ENCODE measurements at regions not wholly inside any gene's neighbourhood (a gene's known extent, or its start where the extent isn't known, plus 50 kb on each side); places are given as distances from the start of the nearest gene placed in this dataset.

- no peak for ATAC-seq (ENCODE audit: low read depth)
- POLR2A ChIA-PET = no interaction called here
- H3K4me2 ChIP-seq (replicated peaks; ENCODE audit: low read depth, low read length, poor library complexity, severe bottlenecking) = no peak overlapping the region
These were observed 81.7 kb upstream of the PRNP start for GRCh38 chr20:4604580-4604979.

DNA sequence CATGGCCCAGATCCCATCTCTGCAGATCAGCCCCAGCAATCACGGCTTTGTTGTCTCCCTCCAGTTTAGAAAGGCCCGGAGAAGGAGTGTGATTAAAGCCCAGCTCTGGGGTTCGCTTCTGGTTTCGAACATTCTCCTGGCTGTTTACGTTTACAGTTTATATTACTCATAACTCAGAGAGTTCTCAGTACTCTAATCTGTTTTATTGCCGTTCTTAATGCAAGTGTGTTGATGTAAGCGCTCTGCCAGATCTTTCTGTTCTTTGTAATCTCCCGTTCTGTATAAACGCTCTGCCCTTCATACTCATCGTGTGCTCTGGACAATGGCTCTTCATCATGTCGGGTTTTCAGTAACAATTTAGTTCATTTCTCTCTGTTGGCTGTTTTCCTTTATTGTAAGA lies 82.5 kb upstream of the PRNP start:
- H3K4me1 Mint-ChIP-seq = peaks cover 12% of the 10 kb centered on the region
- Histone ChIP-seq H3K9ac (ENCODE audit: low read length) (no peak overlapping the region), H3K4me3 (ENCODE audit: control extremely low read depth in 1 of 5, extremely low read depth in 1 of 5, insufficient read depth in 1 of 5, low read depth in 2 of 5, low read length in 4 of 5) (no peak overlapping the region), H3K27ac (ENCODE audit: low read length in 2 of 2) (no peak overlapping the region), H3K36me3 (replicated peaks in 1 of 2; ENCODE audit: control extremely low read depth in 1 of 2, control insufficient read depth in 1 of 2, extremely low read depth in 1 of 2, insufficient read depth in 2 of 2, low read length in 1 of 2) (no peaks in the 10 kb centered on the region), H3K4me1 (ENCODE audit: control insufficient read depth in 2 of 2, insufficient read depth in 2 of 2, low read length in 2 of 2) (peaks cover 5 to 7% of the 10 kb centered on the region in 2 donors), H3K4me2 (replicated peaks; ENCODE audit: low read depth, low read length, poor library complexity, severe bottlenecking) (no peak overlapping the region), H3K27me3 (replicated peaks in 1 of 4; ENCODE audit: control extremely low read depth in 1 of 4, control insufficient read depth in 3 of 4, insufficient read depth in 4 of 4, low read length in 3 of 4) (peaks cover 0 to 22% (median 0%) of the 10 kb centered on the region in 4 experiments), H4K20me1 (ENCODE audit: control insufficient read depth, insufficient read depth, low read length, poor library complexity, severe bottlenecking) (no peaks in the 10 kb centered on the region), H3K9me3 (ENCODE audit: control extremely low read depth in 1 of 3, control insufficient read depth in 2 of 3, insufficient read depth in 1 of 3, low read length in 2 of 3) (no peaks in the 10 kb centered on the region), H3K79me2 (ENCODE audit: control insufficient read depth, insufficient read depth, low read length) (no peaks in the 10 kb centered on the region), H2AFZ (ENCODE audit: insufficient read depth, low read depth, low read length, poor library complexity, severe bottlenecking) (no peak overlapping the region)
- 100% methylated on average over 5 of the region's 11 CpGs for WGBS (ENCODE audit: insufficient coverage)
- H3K4me3 Mint-ChIP-seq = no peak overlapping the region
- intact Hi-C loops (cut with micrococcal nuclease) = no loop called here
- no peak for ATAC-seq (ENCODE audit: low read depth)
- no peak for TF ChIP-seq CTCF (IDR thresholded peaks at IDR 0.05)
- TF ChIP-seq EZH2 (IDR thresholded peaks at IDR 0.05; ENCODE audit: borderline replicate concordance, insufficient read depth, low read depth, low read length, poor library complexity, severe bottlenecking) = no peak
- peaks cover 24% of the 10 kb centered on the region for H3K27me3 Mint-ChIP-seq
- ChIA-PET POLR2A (no interaction called here), CTCF (interaction anchor here (11.1 kb wide), 1 partner anchor 119 kb away, joined by 145 read pairs; the partner anchor contains the start of gene PRND)
- no peak overlapping the region for H3K27ac Mint-ChIP-seq
- H3K9me3 Mint-ChIP-seq (ENCODE audit: insufficient read depth) = no peaks in the 10 kb centered on the region
- DNase-seq = no peak

More at GRCh38 chr20:4604580-4604979, 81.7 kb upstream of the PRNP start:
- Mint-ChIP-seq H3K9me3 (ENCODE audit: insufficient read depth) (no peaks in the 10 kb centered on the region), H3K27me3 (peaks cover 24% of the 10 kb centered on the region), H3K27ac (no peak overlapping the region), H3K4me3 (no peak overlapping the region), H3K4me1 (peaks cover 12% of the 10 kb centered on the region)
- no peak overlapping the region for H3K9ac ChIP-seq (ENCODE audit: low read length)
- peaks cover 0 to 19% (median 0%) of the 10 kb centered on the region in 4 experiments for H3K27me3 ChIP-seq (replicated peaks in 1 of 4; ENCODE audit: control extremely low read depth in 1 of 4, control insufficient read depth in 3 of 4, insufficient read depth in 4 of 4, low read length in 3 of 4)
- no peak overlapping the region for H3K27ac ChIP-seq (ENCODE audit: low read length in 2 of 2)
- no peak for DNase-seq
- H4K20me1 ChIP-seq (ENCODE audit: control insufficient read depth, insufficient read depth, low read length, poor library complexity, severe bottlenecking) = no peaks in the 10 kb centered on the region
- H2AFZ ChIP-seq (ENCODE audit: insufficient read depth, low read depth, low read length, poor library complexity, severe bottlenecking) = no peak overlapping the region
- no peaks in the 10 kb centered on the region for H3K79me2 ChIP-seq (ENCODE audit: control insufficient read depth, insufficient read depth, low read length)
- peaks cover 5 to 7% of the 10 kb centered on the region in 2 donors for H3K4me1 ChIP-seq (ENCODE audit: control insufficient read depth in 2 of 2, insufficient read depth in 2 of 2, low read length in 2 of 2)
- 84% methylated on average over 3 of the region's 3 CpGs for WGBS (ENCODE audit: insufficient coverage)
- H3K9me3 ChIP-seq (ENCODE audit: control extremely low read depth in 1 of 3, control insufficient read depth in 2 of 3, insufficient read depth in 1 of 3, low read length in 2 of 3) = no peaks in the 10 kb centered on the region
- H3K36me3 ChIP-seq (replicated peaks in 1 of 2; ENCODE audit: control extremely low read depth in 1 of 2, control insufficient read depth in 1 of 2, extremely low read depth in 1 of 2, insufficient read depth in 2 of 2, low read length in 1 of 2) = no peaks in the 10 kb centered on the region
- TF ChIP-seq EZH2 (IDR thresholded peaks at IDR 0.05; ENCODE audit: borderline replicate concordance, insufficient read depth, low read depth, low read length, poor library complexity, severe bottlenecking) (no peak), CTCF (IDR thresholded peaks at IDR 0.05) (no peak)
- H3K4me3 ChIP-seq (ENCODE audit: control extremely low read depth in 1 of 5, extremely low read depth in 1 of 5, insufficient read depth in 1 of 5, low read depth in 2 of 5, low read length in 4 of 5) = no peak overlapping the region
- intact Hi-C loops (cut with micrococcal nuclease) = no loop called here
- CTCF ChIA-PET = interaction anchor here (1.9 to 11.1 kb wide), 4 partner anchors 9 to 497 kb away, joined by 6 to 145 read pairs (median 13); partner anchors contain the start of gene PRND

Data from B cell (primary cell).